ENCODE measurements at regions not wholly inside any gene's neighbourhood (a gene's known extent, or its start where the extent isn't known, plus 50 kb on each side); places are given as distances from the start of the nearest gene placed in this dataset.

DNA sequence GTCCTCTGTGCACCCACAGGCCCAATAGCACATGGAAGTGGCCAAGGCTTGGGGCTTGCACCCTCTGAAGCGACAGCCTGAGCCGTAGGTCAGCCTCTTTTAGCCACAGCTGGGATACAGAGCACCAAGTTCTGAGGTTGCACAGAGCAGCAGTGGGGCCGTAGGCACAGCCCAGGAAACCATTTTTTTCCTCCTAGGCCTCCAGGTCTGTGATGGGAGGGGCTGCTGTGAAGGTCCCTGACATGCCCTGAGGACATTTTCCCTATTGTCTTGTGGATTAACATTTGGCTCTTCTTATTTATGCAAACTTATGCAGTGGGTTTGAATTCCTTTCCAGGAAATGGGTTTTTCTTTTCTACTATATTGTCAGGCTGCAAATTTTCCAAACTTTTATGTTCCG is 878.7 kb upstream of the MAN1A1 start (continued):
- no peak for TF ChIP-seq OVOL2 (CRISPR knock-in tag; IDR thresholded peaks at IDR 0.05; ENCODE audit: borderline replicate concordance)
- TF ChIP-seq, protein P1, sequence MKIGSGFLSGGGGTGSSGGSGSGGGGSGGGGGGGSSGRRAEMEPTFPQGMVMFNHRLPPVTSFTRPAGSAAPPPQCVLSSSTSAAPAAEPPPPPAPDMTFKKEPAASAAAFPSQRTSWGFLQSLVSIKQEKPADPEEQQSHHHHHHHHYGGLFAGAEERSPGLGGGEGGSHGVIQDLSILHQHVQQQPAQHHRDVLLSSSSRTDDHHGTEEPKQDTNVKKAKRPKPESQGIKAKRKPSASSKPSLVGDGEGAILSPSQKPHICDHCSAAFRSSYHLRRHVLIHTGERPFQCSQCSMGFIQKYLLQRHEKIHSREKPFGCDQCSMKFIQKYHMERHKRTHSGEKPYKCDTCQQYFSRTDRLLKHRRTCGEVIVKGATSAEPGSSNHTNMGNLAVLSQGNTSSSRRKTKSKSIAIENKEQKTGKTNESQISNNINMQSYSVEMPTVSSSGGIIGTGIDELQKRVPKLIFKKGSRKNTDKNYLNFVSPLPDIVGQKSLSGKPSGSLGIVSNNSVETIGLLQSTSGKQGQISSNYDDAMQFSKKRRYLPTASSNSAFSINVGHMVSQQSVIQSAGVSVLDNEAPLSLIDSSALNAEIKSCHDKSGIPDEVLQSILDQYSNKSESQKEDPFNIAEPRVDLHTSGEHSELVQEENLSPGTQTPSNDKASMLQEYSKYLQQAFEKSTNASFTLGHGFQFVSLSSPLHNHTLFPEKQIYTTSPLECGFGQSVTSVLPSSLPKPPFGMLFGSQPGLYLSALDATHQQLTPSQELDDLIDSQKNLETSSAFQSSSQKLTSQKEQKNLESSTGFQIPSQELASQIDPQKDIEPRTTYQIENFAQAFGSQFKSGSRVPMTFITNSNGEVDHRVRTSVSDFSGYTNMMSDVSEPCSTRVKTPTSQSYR (CRISPR knock-in tag; IDR thresholded peaks at IDR 0.05), result no peak
- no peak for TF ChIP-seq ZNF396 (CRISPR knock-in tag; IDR thresholded peaks at IDR 0.05; ENCODE audit: borderline replicate concordance)

DNA sequence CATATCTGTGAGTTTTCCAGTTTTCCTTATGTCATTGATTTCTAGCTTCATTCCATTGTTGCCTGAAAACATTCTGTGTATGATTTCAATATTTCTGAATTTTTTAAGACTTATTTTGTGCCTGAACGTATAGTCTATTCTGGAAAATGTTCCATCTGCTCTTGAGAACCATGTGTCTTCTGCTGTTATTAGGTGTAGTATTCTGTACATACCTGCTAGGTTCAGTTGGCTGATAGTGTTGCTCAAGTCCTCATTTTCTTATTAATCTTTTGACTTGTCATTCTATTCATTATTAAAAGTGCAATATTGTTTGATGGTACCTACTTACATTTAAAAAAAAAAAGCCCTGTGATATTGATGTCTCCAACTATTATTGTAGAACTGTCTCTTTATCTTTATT is 869.8 kb upstream of the MAN1A1 start:
- ATAC-seq (no peak), DNase-seq (ENCODE audit: low spot score) (no peak)
- TF ChIP-seq CREB1 (CRISPR knock-in tag; IDR thresholded peaks at IDR 0.05) (no peak), ZNF317 (CRISPR knock-in tag; IDR thresholded peaks at IDR 0.05; ENCODE audit: borderline replicate concordance, low read depth) (0 out of 2 replicates have a peak, but pooled peaks have one; percentile 13), TEAD1 (CRISPR knock-in tag; IDR thresholded peaks at IDR 0.05) (no peak), ETV6 (CRISPR knock-in tag; IDR thresholded peaks at IDR 0.05) (no peak), ZNF416 (CRISPR knock-in tag; IDR thresholded peaks at IDR 0.05) (no peak)
- Mint-ChIP-seq H3K4me1 (no peaks in the 10 kb centered on the region), H3K27ac (no peak overlapping the region), H3K27me3 (ENCODE audit: low read depth) (no peaks in the 10 kb centered on the region), H3K36me3 (no peaks in the 10 kb centered on the region), H3K4me3 (no peak overlapping the region), H3K9me3 (no peaks in the 10 kb centered on the region)
- ChIA-PET CTCF (no interaction called here), POLR2A (no interaction called here)

DNA sequence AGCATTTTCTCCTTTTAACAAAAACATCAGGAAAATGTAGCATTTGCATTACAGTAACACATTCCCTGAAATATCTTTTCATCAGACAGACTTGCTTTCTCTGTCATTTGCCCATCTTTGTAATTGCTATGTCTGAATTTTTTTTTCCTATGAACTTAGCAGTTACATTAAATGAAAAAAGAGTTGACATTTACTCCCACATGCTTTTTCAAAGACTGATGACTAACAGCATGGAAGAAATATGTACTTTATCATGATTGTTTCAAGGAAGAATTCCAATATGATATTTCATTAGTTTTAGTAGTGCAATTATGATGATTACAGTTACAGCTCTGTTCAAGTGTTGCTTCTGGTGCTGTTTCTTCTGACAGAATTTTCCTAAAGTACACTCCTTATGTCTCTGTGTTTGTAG is 864.5 kb upstream of the MAN1A1 start:
- no peak overlapping the region for H3K27ac Mint-ChIP-seq
- H3K4me3 Mint-ChIP-seq, result no peak overlapping the region
- no peak for TF ChIP-seq CREB1 (CRISPR knock-in tag; IDR thresholded peaks at IDR 0.05)
- TF ChIP-seq, protein P2, sequence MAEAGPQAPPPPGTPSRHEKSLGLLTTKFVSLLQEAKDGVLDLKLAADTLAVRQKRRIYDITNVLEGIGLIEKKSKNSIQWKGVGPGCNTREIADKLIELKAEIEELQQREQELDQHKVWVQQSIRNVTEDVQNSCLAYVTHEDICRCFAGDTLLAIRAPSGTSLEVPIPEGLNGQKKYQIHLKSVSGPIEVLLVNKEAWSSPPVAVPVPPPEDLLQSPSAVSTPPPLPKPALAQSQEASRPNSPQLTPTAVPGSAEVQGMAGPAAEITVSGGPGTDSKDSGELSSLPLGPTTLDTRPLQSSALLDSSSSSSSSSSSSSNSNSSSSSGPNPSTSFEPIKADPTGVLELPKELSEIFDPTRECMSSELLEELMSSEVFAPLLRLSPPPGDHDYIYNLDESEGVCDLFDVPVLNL (CRISPR knock-in tag; IDR thresholded peaks at IDR 0.05; ENCODE audit: borderline replicate concordance, low read depth), result no peak
- POLR2A ChIA-PET, result no interaction called here
- DNase-seq (ENCODE audit: low spot score) (no peak), ATAC-seq (no peak)
- no peaks in the 10 kb centered on the region for H3K36me3 Mint-ChIP-seq
- CTCF ChIA-PET, result no interaction called here
- no peaks in the 10 kb centered on the region for H3K27me3 Mint-ChIP-seq (ENCODE audit: low read depth)
- peaks cover 5% of the 10 kb centered on the region for H3K9me3 Mint-ChIP-seq
- peaks cover 3% of the 10 kb centered on the region; the same call in 1 of the 2 replicates for H3K4me1 Mint-ChIP-seq

DNA sequence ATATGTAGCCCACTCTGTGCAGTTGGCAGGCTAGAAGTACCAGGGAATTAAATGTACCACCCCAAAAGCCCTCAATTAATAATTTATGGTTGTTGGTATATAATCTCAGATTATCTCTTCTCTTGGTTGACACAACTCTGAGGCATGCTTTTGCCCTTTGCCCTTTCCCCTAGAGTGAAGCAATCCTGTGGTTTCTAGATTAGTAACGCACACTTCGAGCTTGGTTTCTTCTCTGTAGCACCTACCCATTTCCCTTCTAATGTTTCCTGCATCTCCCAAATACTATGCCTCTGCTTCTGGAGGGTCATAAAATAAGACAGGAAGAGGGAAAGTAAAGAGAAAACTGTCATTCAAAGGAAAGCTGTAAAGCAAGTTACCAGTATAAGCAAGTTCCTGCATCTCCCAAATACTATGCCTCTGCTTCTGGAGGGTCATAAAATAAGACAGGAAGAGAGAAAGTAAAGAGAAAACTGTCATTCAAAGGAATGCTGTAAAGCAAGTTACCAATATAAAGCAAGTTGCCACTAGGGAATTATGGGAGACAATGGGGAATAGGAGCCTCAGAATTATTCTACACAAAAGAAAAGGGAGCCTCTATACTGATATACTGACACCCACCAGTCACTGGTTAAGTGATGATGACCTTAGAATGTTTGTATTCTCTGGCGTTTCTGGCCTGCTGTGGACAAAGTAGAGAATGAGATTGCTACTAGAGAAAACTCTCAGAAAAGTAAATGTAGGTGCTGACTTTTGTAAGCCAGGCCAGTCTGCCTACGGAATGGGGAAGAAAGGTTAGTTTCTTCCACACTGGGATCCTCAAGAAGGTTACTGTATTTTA is 862.6 kb upstream of the MAN1A1 start:
- ATAC-seq (no peak), DNase-seq (ENCODE audit: low spot score) (no peak)
- Mint-ChIP-seq H3K4me3 (no peak overlapping the region), H3K27ac (no peak overlapping the region), H3K36me3 (no peaks in the 10 kb centered on the region), H3K27me3 (ENCODE audit: low read depth) (no peaks in the 10 kb centered on the region), H3K9me3 (peaks cover 5% of the 10 kb centered on the region), H3K4me1 (peaks cover 3% of the 10 kb centered on the region; the same call in 1 of the 2 replicates)
- CTCF ChIA-PET, result no interaction called here
- POLR2A ChIA-PET, result no interaction called here
- TF ChIP-seq NFE2L1 (CRISPR knock-in tag; IDR thresholded peaks at IDR 0.05) (no peak), SMAD4 (CRISPR knock-in tag; IDR thresholded peaks at IDR 0.05) (no peak), ZNF232 (CRISPR knock-in tag; IDR thresholded peaks at IDR 0.05) (no peak), NR3C1 (CRISPR knock-in tag; conservative IDR thresholded peaks at IDR 0.05; ENCODE audit: low read depth) (no peak), ZBTB21 (CRISPR knock-in tag; IDR thresholded peaks at IDR 0.05; ENCODE audit: borderline replicate concordance) (no peak), JAZF1 (CRISPR knock-in tag; IDR thresholded peaks at IDR 0.05) (no peak), CREB1 (CRISPR knock-in tag; IDR thresholded peaks at IDR 0.05) (no peak), ZNF423 (CRISPR knock-in tag; IDR thresholded peaks at IDR 0.05) (no peak)
- TF ChIP-seq, protein P3, sequence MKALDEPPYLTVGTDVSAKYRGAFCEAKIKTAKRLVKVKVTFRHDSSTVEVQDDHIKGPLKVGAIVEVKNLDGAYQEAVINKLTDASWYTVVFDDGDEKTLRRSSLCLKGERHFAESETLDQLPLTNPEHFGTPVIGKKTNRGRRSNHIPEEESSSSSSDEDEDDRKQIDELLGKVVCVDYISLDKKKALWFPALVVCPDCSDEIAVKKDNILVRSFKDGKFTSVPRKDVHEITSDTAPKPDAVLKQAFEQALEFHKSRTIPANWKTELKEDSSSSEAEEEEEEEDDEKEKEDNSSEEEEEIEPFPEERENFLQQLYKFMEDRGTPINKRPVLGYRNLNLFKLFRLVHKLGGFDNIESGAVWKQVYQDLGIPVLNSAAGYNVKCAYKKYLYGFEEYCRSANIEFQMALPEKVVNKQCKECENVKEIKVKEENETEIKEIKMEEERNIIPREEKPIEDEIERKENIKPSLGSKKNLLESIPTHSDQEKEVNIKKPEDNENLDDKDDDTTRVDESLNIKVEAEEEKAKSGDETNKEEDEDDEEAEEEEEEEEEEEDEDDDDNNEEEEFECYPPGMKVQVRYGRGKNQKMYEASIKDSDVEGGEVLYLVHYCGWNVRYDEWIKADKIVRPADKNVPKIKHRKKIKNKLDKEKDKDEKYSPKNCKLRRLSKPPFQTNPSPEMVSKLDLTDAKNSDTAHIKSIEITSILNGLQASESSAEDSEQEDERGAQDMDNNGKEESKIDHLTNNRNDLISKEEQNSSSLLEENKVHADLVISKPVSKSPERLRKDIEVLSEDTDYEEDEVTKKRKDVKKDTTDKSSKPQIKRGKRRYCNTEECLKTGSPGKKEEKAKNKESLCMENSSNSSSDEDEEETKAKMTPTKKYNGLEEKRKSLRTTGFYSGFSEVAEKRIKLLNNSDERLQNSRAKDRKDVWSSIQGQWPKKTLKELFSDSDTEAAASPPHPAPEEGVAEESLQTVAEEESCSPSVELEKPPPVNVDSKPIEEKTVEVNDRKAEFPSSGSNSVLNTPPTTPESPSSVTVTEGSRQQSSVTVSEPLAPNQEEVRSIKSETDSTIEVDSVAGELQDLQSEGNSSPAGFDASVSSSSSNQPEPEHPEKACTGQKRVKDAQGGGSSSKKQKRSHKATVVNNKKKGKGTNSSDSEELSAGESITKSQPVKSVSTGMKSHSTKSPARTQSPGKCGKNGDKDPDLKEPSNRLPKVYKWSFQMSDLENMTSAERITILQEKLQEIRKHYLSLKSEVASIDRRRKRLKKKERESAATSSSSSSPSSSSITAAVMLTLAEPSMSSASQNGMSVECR (CRISPR knock-in tag; IDR thresholded peaks at IDR 0.05; ENCODE audit: borderline replicate concordance), result no peak
- TF ChIP-seq, protein P4, sequence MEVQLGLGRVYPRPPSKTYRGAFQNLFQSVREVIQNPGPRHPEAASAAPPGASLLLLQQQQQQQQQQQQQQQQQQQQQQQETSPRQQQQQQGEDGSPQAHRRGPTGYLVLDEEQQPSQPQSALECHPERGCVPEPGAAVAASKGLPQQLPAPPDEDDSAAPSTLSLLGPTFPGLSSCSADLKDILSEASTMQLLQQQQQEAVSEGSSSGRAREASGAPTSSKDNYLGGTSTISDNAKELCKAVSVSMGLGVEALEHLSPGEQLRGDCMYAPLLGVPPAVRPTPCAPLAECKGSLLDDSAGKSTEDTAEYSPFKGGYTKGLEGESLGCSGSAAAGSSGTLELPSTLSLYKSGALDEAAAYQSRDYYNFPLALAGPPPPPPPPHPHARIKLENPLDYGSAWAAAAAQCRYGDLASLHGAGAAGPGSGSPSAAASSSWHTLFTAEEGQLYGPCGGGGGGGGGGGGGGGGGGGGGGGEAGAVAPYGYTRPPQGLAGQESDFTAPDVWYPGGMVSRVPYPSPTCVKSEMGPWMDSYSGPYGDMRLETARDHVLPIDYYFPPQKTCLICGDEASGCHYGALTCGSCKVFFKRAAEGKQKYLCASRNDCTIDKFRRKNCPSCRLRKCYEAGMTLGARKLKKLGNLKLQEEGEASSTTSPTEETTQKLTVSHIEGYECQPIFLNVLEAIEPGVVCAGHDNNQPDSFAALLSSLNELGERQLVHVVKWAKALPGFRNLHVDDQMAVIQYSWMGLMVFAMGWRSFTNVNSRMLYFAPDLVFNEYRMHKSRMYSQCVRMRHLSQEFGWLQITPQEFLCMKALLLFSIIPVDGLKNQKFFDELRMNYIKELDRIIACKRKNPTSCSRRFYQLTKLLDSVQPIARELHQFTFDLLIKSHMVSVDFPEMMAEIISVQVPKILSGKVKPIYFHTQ (CRISPR knock-in tag; IDR thresholded peaks at IDR 0.05), result no peak
